ENCODE measurements at regions not wholly inside any gene's neighbourhood (a gene's known extent, or its start where the extent isn't known, plus 50 kb on each side); places are given as distances from the start of the nearest gene placed in this dataset.

GRCh38 chr6:141361559-141361958 is 771.2 kb upstream of the GJE1 start:
- no peaks in the 10 kb centered on the region for H3K36me3 Mint-ChIP-seq (ENCODE audit: low read depth)
- TF ChIP-seq CTCF (IDR thresholded peaks at IDR 0.05; ENCODE audit: unreplicated experiment in 3 of 3) = no peak
- H3K4me1 Mint-ChIP-seq = peaks cover 9% of the 10 kb centered on the region
- no peaks in the 10 kb centered on the region for H3K27me3 Mint-ChIP-seq (ENCODE audit: low read depth)
- no peak overlapping the region for H3K27ac Mint-ChIP-seq
- H3K4me3 Mint-ChIP-seq = no peak overlapping the region
- H3K9me3 Mint-ChIP-seq = peaks cover 15% of the 10 kb centered on the region

DNA sequence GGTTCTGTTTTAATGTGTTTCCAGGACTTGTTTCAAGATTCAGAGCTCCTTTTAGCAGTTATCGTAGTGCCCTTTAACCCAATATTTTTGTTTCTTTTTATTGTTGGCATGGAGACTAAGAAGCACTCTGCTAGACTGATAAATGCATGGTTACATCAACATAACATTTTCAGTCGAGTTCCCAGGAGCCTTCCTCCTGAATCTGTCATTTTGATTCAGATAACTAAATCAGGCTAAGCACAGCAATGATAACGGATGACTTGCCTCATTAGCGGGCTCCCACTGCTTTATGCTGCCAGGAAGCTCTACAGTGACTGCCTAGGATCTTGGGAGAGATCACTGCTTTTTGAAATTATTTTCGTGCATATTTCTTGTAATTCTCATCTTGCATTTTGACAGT is 772.8 kb upstream of the GJE1 start:
- Mint-ChIP-seq H3K36me3 (ENCODE audit: low read depth) (no peaks in the 10 kb centered on the region), H3K27ac (peak overlapping the region in 2 of 3 experiments; percentile 72 to 82), H3K4me3 (no peak overlapping the region), H3K9me3 (peaks cover 17% of the 10 kb centered on the region), H3K4me1 (peaks cover 9% of the 10 kb centered on the region), H3K27me3 (ENCODE audit: low read depth) (no peaks in the 10 kb centered on the region)
- TF ChIP-seq CTCF (IDR thresholded peaks at IDR 0.05; ENCODE audit: unreplicated experiment in 3 of 3) = no peak

- no peak for TF ChIP-seq CTCF (IDR thresholded peaks at IDR 0.05; ENCODE audit: unreplicated experiment in 3 of 3)
These were observed 778.4 kb upstream of the GJE1 start for GRCh38 chr6:141354191-141354955.

GRCh38 chr6:141351721-141352120 is 781.0 kb upstream of the GJE1 start:
- TF ChIP-seq CTCF (IDR thresholded peaks at IDR 0.05; ENCODE audit: unreplicated experiment in 3 of 3) = no peak
- no peak overlapping the region for H3K4me3 Mint-ChIP-seq
- H3K36me3 Mint-ChIP-seq (ENCODE audit: low read depth) = no peaks in the 10 kb centered on the region
- H3K27ac Mint-ChIP-seq = no peak overlapping the region
- no peaks in the 10 kb centered on the region for H3K27me3 Mint-ChIP-seq (ENCODE audit: low read depth)
- H3K4me1 Mint-ChIP-seq = peaks cover 7% of the 10 kb centered on the region
- H3K9me3 Mint-ChIP-seq = peaks cover 3% of the 10 kb centered on the region

More at GRCh38 chr6:141354191-141354955, 778.4 kb upstream of the GJE1 start:
- Mint-ChIP-seq H3K27ac (no peak overlapping the region), H3K36me3 (ENCODE audit: low read depth) (no peaks in the 10 kb centered on the region), H3K4me3 (no peak overlapping the region), H3K27me3 (ENCODE audit: low read depth) (no peaks in the 10 kb centered on the region), H3K9me3 (peaks cover 15% of the 10 kb centered on the region), H3K4me1 (peaks cover 4% of the 10 kb centered on the region)

DNA sequence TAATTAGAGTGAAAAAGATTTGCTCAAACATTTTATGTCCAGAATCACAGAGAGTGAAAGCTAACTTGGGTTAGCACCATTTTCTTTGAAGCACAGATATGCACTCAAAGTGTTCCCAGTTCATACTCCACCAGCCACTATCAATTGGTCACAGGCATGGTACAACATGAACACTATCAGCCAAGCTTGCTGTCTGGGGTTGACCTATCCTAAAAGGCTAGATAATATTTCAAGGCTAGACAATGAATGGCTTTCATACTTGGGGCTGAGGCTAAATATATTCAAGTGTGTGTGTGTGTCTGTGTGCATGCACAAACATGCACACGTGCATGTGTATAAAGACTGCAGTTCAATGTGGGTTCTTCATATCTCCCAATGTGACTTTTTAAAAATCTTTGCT is 783.0 kb upstream of the GJE1 start:
- no peak for TF ChIP-seq CTCF (IDR thresholded peaks at IDR 0.05; ENCODE audit: unreplicated experiment in 3 of 3)
- no peaks in the 10 kb centered on the region for H3K27me3 Mint-ChIP-seq (ENCODE audit: low read depth)
- no peak overlapping the region for H3K27ac Mint-ChIP-seq
- H3K36me3 Mint-ChIP-seq (ENCODE audit: low read depth) = no peaks in the 10 kb centered on the region
- H3K9me3 Mint-ChIP-seq = no peaks in the 10 kb centered on the region
- peaks cover 8% of the 10 kb centered on the region for H3K4me1 Mint-ChIP-seq
- H3K4me3 Mint-ChIP-seq = no peak overlapping the region

GRCh38 chr6:141347906-141348492 is 784.7 kb upstream of the GJE1 start:
- Mint-ChIP-seq H3K27me3 (ENCODE audit: low read depth) (no peaks in the 10 kb centered on the region), H3K9me3 (no peaks in the 10 kb centered on the region), H3K4me3 (no peak overlapping the region), H3K36me3 (ENCODE audit: low read depth) (no peaks in the 10 kb centered on the region), H3K4me1 (peaks cover 5% of the 10 kb centered on the region), H3K27ac (no peak overlapping the region)
- TF ChIP-seq CTCF (IDR thresholded peaks at IDR 0.05; ENCODE audit: unreplicated experiment in 3 of 3) = no peak

All from nephron (organoid).